GM23248 (cell line): ENCODE measurements at regions not wholly inside any gene's neighbourhood (a gene's known extent, or its start where the extent isn't known, plus 50 kb on each side); places are given as distances from the start of the nearest gene placed in this dataset.

Experiments used
- EZH2 ChIP-seq: fragments of 200-600 bp; sonication (generic); IDR thresholded peaks from 2 replicates; pipeline ENCODE4 v1.6.1; 2018; ENCODE audit warnings: antibody characterized with exemption, mild to moderate bottlenecking; ENCODE audit not compliant: insufficient read depth, poor library complexity, severe bottlenecking
- EZH2phosphoT487 ChIP-seq: fragments of 200-600 bp; sonication (generic); IDR thresholded peaks from 2 replicates; pipeline ENCODE4 v1.6.1; 2018; ENCODE audit warnings: antibody characterized with exemption, moderate library complexity, mild to moderate bottlenecking, low read depth; ENCODE audit not compliant: insufficient read depth

DNA sequence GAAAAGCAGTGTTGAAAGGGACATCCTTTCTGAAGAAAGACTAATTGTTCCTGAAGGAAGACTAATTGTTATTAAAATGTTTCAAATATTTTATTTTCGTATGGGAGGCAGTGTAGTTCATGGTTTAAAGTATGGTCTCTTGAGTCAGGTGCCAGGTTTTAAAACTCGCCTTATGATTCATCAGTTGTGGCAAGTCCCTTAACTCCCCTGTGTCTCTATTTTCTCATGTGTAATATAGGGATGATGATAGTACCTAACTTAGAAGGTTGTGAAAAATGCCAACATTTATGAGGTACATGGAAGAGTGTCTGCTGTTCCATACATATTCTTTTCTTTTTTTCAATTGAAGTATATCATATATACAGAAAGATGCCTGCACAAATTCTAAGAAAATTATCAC is 414.2 kb upstream of the DIPK2B start:
- no peak for TF ChIP-seq EZH2
- no peak for TF ChIP-seq EZH2phosphoT487
